GM23338 (cell line): ENCODE measurements at regions not wholly inside any gene's neighbourhood (a gene's known extent, or its start where the extent isn't known, plus 50 kb on each side); places are given as distances from the start of the nearest gene placed in this dataset.

Experiments
- ATAC-seq: fragments of 200-7000 bp; cut with Tn5 transposase; 3 replicates; pipeline ENCODE4 v1.9.1; 2020
- DNase-seq: peaks from one replicate; pipeline ENCODE4 v3.0.0-alpha.2; 2015; ENCODE audit warnings: low spot score
- H2AFZ ChIP-seq: fragments of 200-600 bp; sonication (generic); 2 replicates; pipeline ENCODE4 v1.8.0; 2016; ENCODE audit warnings: antibody characterized with exemption, mild to moderate bottlenecking, moderate library complexity
- H3F3A ChIP-seq: fragments of 200-600 bp; sonication (generic); replicated peaks from 2 replicates; pipeline ENCODE4 v1.8.0; 2017; ENCODE audit warnings: antibody characterized with exemption, mixed run types, low read depth
- H3K27ac ChIP-seq: fragments of 200-600 bp; sonication (generic); 2 replicates; pipeline ENCODE4 v1.6.1; 2016; ENCODE audit warnings: low read depth
- H3K27me3 ChIP-seq: fragments of 200-600 bp; sonication (generic); 2 replicates; pipeline ENCODE4 v1.8.0; 2016; ENCODE audit warnings: mild to moderate bottlenecking, mixed run types, moderate library complexity; ENCODE audit not compliant: insufficient read depth
- H3K36me3 ChIP-seq: fragments of 200-600 bp; sonication (generic); 2 replicates; pipeline ENCODE4 v1.8.0; 2016; ENCODE audit warnings: mild to moderate bottlenecking; ENCODE audit not compliant: insufficient read depth
- H3K4me1 ChIP-seq: fragments of 200-600 bp; sonication (generic); 2 replicates; pipeline ENCODE4 v1.8.0; 2016; ENCODE audit warnings: mild to moderate bottlenecking, moderate library complexity; ENCODE audit not compliant: insufficient read depth
- H3K4me2 ChIP-seq: fragments of 200-600 bp; sonication (generic); 2 replicates; pipeline ENCODE4 v1.7.1; 2017; ENCODE audit warnings: mixed run types
- H3K4me3 ChIP-seq: fragments of 200-600 bp; sonication (generic); 2 replicates; pipeline ENCODE4 v1.6.1; 2016; ENCODE audit warnings: mixed run types
- H3K79me2 ChIP-seq: fragments of 200-600 bp; sonication (generic); replicated peaks from 2 replicates; pipeline ENCODE4 v1.8.0; 2017; ENCODE audit warnings: mild to moderate bottlenecking; ENCODE audit not compliant: insufficient read depth
- H3K9me2 ChIP-seq: fragments of 200-600 bp; sonication (generic); 2 replicates; pipeline ENCODE4 v1.8.0; 2017; ENCODE audit not compliant: insufficient read depth
- H4K20me1 ChIP-seq: fragments of 200-600 bp; sonication (generic); replicated peaks from 2 replicates; pipeline ENCODE4 v1.8.0; 2017; ENCODE audit warnings: mild to moderate bottlenecking; ENCODE audit not compliant: insufficient read depth
- H3K27ac Mint-ChIP-seq: 2 replicates; pipeline ENCODE4 v1.8.0; 2020; ENCODE audit warnings: inconsistent platforms, mild to moderate bottlenecking, moderate library complexity, mixed read lengths
- H3K27me3 Mint-ChIP-seq: 3 replicates; pipeline ENCODE4 v1.8.0; 2022; ENCODE audit warnings: low read depth, mild to moderate bottlenecking, moderate library complexity, mixed read lengths, inconsistent platforms; ENCODE audit not compliant: insufficient read depth, poor library complexity
- H3K36me3 Mint-ChIP-seq: 3 replicates; pipeline ENCODE4 v1.8.0; 2021; ENCODE audit warnings: low read depth, mild to moderate bottlenecking, inconsistent platforms, moderate library complexity, mixed read lengths
- H3K4me1 Mint-ChIP-seq: 3 replicates; pipeline ENCODE4 v1.8.0; 2020; ENCODE audit warnings: mild to moderate bottlenecking, inconsistent platforms, mixed read lengths
- H3K4me3 Mint-ChIP-seq: 3 replicates; pipeline ENCODE4 v1.8.0; 2021; ENCODE audit warnings: moderate library complexity, mild to moderate bottlenecking, inconsistent platforms, mixed read lengths
- H3K9me3 Mint-ChIP-seq: 3 replicates; pipeline ENCODE4 v1.8.0; 2020; ENCODE audit warnings: moderate library complexity, mild to moderate bottlenecking, inconsistent platforms, mixed read lengths
- CREB1 ChIP-seq: fragments of 250-450 bp; sonication (Bioruptor Pico); IDR thresholded peaks from 2 replicates; pipeline ENCODE4 v1.5.0; 2020; ENCODE audit warnings: low read depth, mild to moderate bottlenecking, moderate library complexity
- EZH2phosphoT487 ChIP-seq: fragments of 200-600 bp; sonication (generic); IDR thresholded peaks from one replicate; pipeline ENCODE4 v1.8.1; 2018; ENCODE audit warnings: antibody characterized with exemption; ENCODE audit not compliant: unreplicated experiment
- JUNB ChIP-seq: IDR thresholded peaks from one replicate; pipeline ENCODE4 v1.6.1; 2016; ENCODE audit warnings: antibody characterized with exemption; ENCODE audit not compliant: unreplicated experiment
- NANOG ChIP-seq: IDR thresholded peaks from 2 replicates; pipeline ENCODE4 v1.6.1; 2016; ENCODE audit warnings: antibody characterized with exemption, borderline replicate concordance
- POLR2AphosphoS5 ChIP-seq: IDR thresholded peaks from 2 replicates; pipeline ENCODE4 v1.6.1; 2016; ENCODE audit warnings: antibody characterized with exemption, low read depth
- STAT1 ChIP-seq: IDR thresholded peaks from one replicate; pipeline ENCODE4 v1.6.1; 2016; ENCODE audit warnings: antibody characterized with exemption; ENCODE audit not compliant: unreplicated experiment
- ZNF114 ChIP-seq: fragments of 250-450 bp; sonication (Bioruptor Pico); IDR thresholded peaks from 2 replicates; pipeline ENCODE4 v1.5.0; 2020; ENCODE audit warnings: mild to moderate bottlenecking, moderate library complexity
- ZNF331 ChIP-seq: fragments of 250-450 bp; sonication (Bioruptor Pico); IDR thresholded peaks from 2 replicates; pipeline ENCODE4 v1.5.0; 2020; ENCODE audit warnings: low read depth, mild to moderate bottlenecking, moderate library complexity
- TF ChIP-seq, protein P1 (sequence below): IDR thresholded peaks from one replicate; pipeline ENCODE4 v1.6.1; 2018; ENCODE audit warnings: antibody characterized with exemption; ENCODE audit not compliant: unreplicated experiment
- TF ChIP-seq, protein P2 (sequence below): fragments of 250-450 bp; sonication (Bioruptor Pico); IDR thresholded peaks from 2 replicates; pipeline ENCODE4 v1.5.0; 2020; ENCODE audit warnings: mild to moderate bottlenecking, moderate library complexity
- TF ChIP-seq, protein P3 (sequence below): IDR thresholded peaks from 2 replicates; pipeline ENCODE4 v1.6.1; 2016; ENCODE audit warnings: antibody characterized with exemption

DNA sequence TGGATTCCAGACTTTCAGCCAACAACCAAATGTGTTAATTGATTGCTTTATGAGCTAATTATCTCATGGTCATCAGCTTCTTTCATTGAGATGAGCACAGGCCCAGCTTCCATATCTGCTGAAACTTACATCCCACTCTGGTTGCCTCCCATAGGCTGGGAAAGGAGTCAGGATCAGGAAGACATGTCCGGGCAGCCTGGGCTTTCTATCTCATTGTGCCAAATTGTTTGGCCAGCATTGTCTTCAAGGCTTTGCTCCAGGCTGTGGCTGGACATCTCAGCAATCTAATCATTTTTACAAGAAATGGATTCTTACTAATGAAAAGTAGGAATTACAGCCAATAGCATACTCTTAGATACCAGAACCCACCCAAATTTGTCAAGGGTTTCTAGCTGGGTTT is 295.2 kb downstream of the CXCL12 start (continued):
- TF ChIP-seq, protein P1, sequence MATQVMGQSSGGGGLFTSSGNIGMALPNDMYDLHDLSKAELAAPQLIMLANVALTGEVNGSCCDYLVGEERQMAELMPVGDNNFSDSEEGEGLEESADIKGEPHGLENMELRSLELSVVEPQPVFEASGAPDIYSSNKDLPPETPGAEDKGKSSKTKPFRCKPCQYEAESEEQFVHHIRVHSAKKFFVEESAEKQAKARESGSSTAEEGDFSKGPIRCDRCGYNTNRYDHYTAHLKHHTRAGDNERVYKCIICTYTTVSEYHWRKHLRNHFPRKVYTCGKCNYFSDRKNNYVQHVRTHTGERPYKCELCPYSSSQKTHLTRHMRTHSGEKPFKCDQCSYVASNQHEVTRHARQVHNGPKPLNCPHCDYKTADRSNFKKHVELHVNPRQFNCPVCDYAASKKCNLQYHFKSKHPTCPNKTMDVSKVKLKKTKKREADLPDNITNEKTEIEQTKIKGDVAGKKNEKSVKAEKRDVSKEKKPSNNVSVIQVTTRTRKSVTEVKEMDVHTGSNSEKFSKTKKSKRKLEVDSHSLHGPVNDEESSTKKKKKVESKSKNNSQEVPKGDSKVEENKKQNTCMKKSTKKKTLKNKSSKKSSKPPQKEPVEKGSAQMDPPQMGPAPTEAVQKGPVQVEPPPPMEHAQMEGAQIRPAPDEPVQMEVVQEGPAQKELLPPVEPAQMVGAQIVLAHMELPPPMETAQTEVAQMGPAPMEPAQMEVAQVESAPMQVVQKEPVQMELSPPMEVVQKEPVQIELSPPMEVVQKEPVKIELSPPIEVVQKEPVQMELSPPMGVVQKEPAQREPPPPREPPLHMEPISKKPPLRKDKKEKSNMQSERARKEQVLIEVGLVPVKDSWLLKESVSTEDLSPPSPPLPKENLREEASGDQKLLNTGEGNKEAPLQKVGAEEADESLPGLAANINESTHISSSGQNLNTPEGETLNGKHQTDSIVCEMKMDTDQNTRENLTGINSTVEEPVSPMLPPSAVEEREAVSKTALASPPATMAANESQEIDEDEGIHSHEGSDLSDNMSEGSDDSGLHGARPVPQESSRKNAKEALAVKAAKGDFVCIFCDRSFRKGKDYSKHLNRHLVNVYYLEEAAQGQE, result no peak
- TF ChIP-seq CREB1 (CRISPR knock-in tag), result no peak
- TF ChIP-seq ZNF114 (CRISPR knock-in tag), result no peak
- no peak for TF ChIP-seq POLR2AphosphoS5
- TF ChIP-seq NANOG, result no peak

DNA sequence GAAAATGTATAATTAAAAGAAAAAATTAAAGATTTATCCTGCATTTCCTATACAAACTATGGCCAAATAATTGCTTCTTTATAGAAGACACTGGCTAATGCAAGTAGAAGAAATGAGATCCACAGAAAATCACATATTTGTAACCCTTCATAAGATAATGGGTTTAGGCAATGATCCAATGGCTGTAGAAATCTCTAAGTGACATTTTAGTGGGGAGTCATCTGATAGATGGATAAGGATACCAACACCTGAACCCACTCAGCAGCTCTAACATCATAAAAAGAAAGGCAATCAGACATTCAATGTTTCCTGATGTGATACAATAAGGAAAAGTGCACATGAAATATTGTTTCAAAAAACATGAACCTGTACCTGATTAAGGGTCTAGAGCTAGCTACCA is 297.5 kb downstream of the CXCL12 start:
- no peaks in the 10 kb centered on the region for H3K36me3 ChIP-seq
- no peaks in the 10 kb centered on the region for H3K79me2 ChIP-seq
- H3K27ac ChIP-seq, result no peak overlapping the region
- DNase-seq, result no peak
- peaks cover 17% of the 10 kb centered on the region; the same call in 1 of the 2 replicates for H3K9me2 ChIP-seq
- H3K4me3 ChIP-seq, result no peak overlapping the region
- no peaks in the 10 kb centered on the region for H3F3A ChIP-seq
- no peaks in the 10 kb centered on the region for H4K20me1 ChIP-seq
- H3K27ac Mint-ChIP-seq, result no peak overlapping the region
- H3K4me1 ChIP-seq, result no peaks in the 10 kb centered on the region
- ATAC-seq, result no peak
- H3K27me3 Mint-ChIP-seq, result no peaks in the 10 kb centered on the region
- peaks cover 10% of the 10 kb centered on the region; the same call in 2 of the 3 replicates for H3K4me1 Mint-ChIP-seq
- no peaks in the 10 kb centered on the region for H3K27me3 ChIP-seq
- no peak overlapping the region for H2AFZ ChIP-seq
- no peak overlapping the region for H3K4me2 ChIP-seq
- H3K4me3 Mint-ChIP-seq, result no peak overlapping the region
- H3K9me3 Mint-ChIP-seq, result peaks cover 30% of the 10 kb centered on the region
- H3K36me3 Mint-ChIP-seq, result peaks cover 16% of the 10 kb centered on the region
- TF ChIP-seq ZNF331 (no peak), JUNB (no peak), POLR2AphosphoS5 (no peak), EZH2phosphoT487 (no peak), ZNF114 (CRISPR knock-in tag) (no peak), NANOG (no peak), STAT1 (no peak)
- TF ChIP-seq, protein P2, sequence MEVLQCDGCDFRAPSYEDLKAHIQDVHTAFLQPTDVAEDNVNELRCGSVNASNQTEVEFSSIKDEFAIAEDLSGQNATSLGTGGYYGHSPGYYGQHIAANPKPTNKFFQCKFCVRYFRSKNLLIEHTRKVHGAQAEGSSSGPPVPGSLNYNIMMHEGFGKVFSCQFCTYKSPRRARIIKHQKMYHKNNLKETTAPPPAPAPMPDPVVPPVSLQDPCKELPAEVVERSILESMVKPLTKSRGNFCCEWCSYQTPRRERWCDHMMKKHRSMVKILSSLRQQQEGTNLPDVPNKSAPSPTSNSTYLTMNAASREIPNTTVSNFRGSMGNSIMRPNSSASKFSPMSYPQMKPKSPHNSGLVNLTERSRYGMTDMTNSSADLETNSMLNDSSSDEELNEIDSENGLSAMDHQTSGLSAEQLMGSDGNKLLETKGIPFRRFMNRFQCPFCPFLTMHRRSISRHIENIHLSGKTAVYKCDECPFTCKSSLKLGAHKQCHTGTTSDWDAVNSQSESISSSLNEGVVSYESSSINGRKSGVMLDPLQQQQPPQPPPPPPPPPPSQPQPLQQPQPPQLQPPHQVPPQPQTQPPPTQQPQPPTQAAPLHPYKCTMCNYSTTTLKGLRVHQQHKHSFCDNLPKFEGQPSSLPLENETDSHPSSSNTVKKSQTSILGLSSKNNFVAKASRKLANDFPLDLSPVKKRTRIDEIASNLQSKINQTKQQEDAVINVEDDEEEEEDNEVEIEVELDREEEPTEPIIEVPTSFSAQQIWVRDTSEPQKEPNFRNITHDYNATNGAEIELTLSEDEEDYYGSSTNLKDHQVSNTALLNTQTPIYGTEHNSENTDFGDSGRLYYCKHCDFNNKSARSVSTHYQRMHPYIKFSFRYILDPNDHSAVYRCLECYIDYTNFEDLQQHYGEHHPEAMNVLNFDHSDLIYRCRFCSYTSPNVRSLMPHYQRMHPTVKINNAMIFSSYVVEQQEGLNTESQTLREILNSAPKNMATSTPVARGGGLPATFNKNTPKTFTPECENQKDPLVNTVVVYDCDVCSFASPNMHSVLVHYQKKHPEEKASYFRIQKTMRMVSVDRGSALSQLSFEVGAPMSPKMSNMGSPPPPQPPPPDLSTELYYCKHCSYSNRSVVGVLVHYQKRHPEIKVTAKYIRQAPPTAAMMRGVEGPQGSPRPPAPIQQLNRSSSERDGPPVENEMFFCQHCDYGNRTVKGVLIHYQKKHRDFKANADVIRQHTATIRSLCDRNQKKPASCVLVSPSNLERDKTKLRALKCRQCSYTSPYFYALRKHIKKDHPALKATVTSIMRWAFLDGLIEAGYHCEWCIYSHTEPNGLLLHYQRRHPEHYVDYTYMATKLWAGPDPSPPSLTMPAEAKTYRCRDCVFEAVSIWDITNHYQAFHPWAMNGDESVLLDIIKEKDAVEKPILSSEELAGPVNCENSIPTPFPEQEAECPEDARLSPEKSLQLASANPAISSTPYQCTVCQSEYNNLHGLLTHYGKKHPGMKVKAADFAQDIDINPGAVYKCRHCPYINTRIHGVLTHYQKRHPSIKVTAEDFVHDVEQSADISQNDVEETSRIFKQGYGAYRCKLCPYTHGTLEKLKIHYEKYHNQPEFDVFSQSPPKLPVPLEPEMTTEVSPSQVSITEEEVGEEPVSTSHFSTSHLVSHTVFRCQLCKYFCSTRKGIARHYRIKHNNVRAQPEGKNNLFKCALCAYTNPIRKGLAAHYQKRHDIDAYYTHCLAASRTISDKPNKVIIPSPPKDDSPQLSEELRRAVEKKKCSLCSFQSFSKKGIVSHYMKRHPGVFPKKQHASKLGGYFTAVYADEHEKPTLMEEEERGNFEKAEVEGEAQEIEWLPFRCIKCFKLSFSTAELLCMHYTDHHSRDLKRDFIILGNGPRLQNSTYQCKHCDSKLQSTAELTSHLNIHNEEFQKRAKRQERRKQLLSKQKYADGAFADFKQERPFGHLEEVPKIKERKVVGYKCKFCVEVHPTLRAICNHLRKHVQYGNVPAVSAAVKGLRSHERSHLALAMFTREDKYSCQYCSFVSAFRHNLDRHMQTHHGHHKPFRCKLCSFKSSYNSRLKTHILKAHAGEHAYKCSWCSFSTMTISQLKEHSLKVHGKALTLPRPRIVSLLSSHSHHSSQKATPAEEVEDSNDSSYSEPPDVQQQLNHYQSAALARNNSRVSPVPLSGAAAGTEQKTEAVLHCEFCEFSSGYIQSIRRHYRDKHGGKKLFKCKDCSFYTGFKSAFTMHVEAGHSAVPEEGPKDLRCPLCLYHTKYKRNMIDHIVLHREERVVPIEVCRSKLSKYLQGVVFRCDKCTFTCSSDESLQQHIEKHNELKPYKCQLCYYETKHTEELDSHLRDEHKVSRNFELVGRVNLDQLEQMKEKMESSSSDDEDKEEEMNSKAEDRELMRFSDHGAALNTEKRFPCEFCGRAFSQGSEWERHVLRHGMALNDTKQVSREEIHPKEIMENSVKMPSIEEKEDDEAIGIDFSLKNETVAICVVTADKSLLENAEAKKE (CRISPR knock-in tag), result no peak
- TF ChIP-seq, protein P3, sequence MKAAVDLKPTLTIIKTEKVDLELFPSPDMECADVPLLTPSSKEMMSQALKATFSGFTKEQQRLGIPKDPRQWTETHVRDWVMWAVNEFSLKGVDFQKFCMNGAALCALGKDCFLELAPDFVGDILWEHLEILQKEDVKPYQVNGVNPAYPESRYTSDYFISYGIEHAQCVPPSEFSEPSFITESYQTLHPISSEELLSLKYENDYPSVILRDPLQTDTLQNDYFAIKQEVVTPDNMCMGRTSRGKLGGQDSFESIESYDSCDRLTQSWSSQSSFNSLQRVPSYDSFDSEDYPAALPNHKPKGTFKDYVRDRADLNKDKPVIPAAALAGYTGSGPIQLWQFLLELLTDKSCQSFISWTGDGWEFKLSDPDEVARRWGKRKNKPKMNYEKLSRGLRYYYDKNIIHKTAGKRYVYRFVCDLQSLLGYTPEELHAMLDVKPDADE, result no peak
- TF ChIP-seq, protein P1, result no peak
